OCI-LY1 (cell line): ENCODE measurements at regions not wholly inside any gene's neighbourhood (a gene's known extent, or its start where the extent isn't known, plus 50 kb on each side); places are given as distances from the start of the nearest gene placed in this dataset.

Experiments used
- H2AFZ ChIP-seq: fragments of 200-600 bp; sonication (generic), shearing (Covaris generic); 2 replicates; pipeline ENCODE4 v1.6.0; 2014; ENCODE audit warnings: antibody characterized with exemption, mild to moderate bottlenecking, low read length
- H3F3A ChIP-seq: fragments of 200-600 bp; sonication (generic), shearing (Covaris generic); 2 replicates; pipeline ENCODE4 v1.6.0; 2014; ENCODE audit warnings: mild to moderate bottlenecking, antibody characterized with exemption, low read length, moderate library complexity; ENCODE audit not compliant: insufficient read depth
- H3K27ac ChIP-seq: fragments of 200-600 bp; sonication (generic); 2 replicates; pipeline ENCODE4 v1.5.1; 2014; ENCODE audit warnings: low read length, mixed run types, mild to moderate bottlenecking, low read depth; ENCODE audit not compliant: poor library complexity, severe bottlenecking
- H3K27me3 ChIP-seq: fragments of 200-600 bp; sonication (generic); 2 replicates; pipeline ENCODE4 v1.6.0; 2014; ENCODE audit warnings: antibody characterized with exemption, mild to moderate bottlenecking, low read length, moderate library complexity; ENCODE audit not compliant: insufficient read depth
- H3K36me3 ChIP-seq: fragments of 200-600 bp; sonication (generic); 2 replicates; pipeline ENCODE4 v1.6.1; 2014; ENCODE audit warnings: mild to moderate bottlenecking, antibody characterized with exemption, low read length, moderate library complexity, mixed read lengths; ENCODE audit not compliant: insufficient read depth
- H3K4me1 ChIP-seq: fragments of 200-600 bp; sonication (generic); 2 replicates; pipeline ENCODE4 v1.5.1; 2014; ENCODE audit warnings: mild to moderate bottlenecking, low read length, moderate library complexity; ENCODE audit not compliant: insufficient read depth, severe bottlenecking
- H3K4me2 ChIP-seq: fragments of 200-600 bp; sonication (generic), shearing (Covaris generic); 2 replicates; pipeline ENCODE4 v1.6.1; 2014; ENCODE audit warnings: low read length
- H3K4me3 ChIP-seq: fragments of 200-600 bp; sonication (generic); 2 replicates; pipeline ENCODE4 v1.5.1; 2014; ENCODE audit warnings: low read length, low read depth, mild to moderate bottlenecking, mixed read lengths; ENCODE audit not compliant: poor library complexity, severe bottlenecking
- H3K79me2 ChIP-seq: fragments of 200-600 bp; shearing (Covaris generic); 2 replicates; pipeline ENCODE4 v1.6.1; 2016; ENCODE audit warnings: mixed run types, low read length, mixed read lengths; ENCODE audit not compliant: insufficient read depth
- H3K9ac ChIP-seq: fragments of 200-600 bp; sonication (generic), shearing (Covaris generic); 2 replicates; pipeline ENCODE4 v1.6.1; 2014; ENCODE audit warnings: mild to moderate bottlenecking, low read length, mixed read lengths
- H3K9me2 ChIP-seq: fragments of 200-600 bp; sonication (generic), shearing (Covaris generic); 2 replicates; pipeline ENCODE4 v1.6.1; 2014; ENCODE audit warnings: low read depth, mild to moderate bottlenecking, low read length, mixed read lengths
- H3K9me3 ChIP-seq: fragments of 200-600 bp; shearing (Covaris generic); 2 replicates; pipeline ENCODE4 v1.6.1; 2014; ENCODE audit warnings: low read length, mixed read lengths
- H4K20me1 ChIP-seq: fragments of 200-600 bp; sonication (generic), shearing (Covaris generic); 2 replicates; pipeline ENCODE4 v1.6.0; 2016; ENCODE audit warnings: mild to moderate bottlenecking, low read length; ENCODE audit not compliant: insufficient read depth
- EZH2 ChIP-seq: fragments of 200-600 bp; sonication (generic), shearing (Covaris generic); IDR thresholded peaks from 2 replicates; pipeline ENCODE4 v1.8.0; 2017; ENCODE audit warnings: borderline replicate concordance, mixed run types, mild to moderate bottlenecking, antibody characterized with exemption, low read length, moderate library complexity, mixed read lengths
- TF ChIP-seq, protein P1 (sequence below): fragments of 200-600 bp; sonication (generic), shearing (Covaris generic); IDR thresholded peaks from 2 replicates; pipeline ENCODE4 v1.5.1; 2017; ENCODE audit warnings: mild to moderate bottlenecking, antibody characterized with exemption, low read length, moderate library complexity, mixed read lengths

DNA sequence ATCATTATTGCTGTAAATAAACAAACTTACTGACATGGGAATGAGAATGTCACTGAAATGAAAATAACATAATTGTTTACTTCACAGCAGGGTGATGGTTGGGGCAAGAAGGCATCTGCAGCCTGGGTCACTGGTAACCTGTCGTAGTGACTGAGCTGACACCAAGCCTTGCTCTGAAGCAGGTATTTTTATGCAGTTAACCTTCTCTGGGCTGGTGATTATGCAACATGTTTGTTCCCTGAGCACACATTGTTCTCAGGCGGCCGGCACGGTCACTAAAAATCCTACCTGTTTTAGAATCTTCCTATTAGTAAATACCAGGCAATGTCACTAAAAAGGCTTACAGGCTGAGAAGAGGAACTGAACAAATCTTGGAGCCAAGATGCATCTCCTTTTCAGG is 157.7 kb upstream of the NR3C1 start:
- H3K4me2 ChIP-seq: no peak overlapping the region
- peaks cover 31% of the 10 kb centered on the region for H3K4me1 ChIP-seq
- no peaks in the 10 kb centered on the region for H3K36me3 ChIP-seq
- no peak for TF ChIP-seq EZH2
- TF ChIP-seq, protein P1, sequence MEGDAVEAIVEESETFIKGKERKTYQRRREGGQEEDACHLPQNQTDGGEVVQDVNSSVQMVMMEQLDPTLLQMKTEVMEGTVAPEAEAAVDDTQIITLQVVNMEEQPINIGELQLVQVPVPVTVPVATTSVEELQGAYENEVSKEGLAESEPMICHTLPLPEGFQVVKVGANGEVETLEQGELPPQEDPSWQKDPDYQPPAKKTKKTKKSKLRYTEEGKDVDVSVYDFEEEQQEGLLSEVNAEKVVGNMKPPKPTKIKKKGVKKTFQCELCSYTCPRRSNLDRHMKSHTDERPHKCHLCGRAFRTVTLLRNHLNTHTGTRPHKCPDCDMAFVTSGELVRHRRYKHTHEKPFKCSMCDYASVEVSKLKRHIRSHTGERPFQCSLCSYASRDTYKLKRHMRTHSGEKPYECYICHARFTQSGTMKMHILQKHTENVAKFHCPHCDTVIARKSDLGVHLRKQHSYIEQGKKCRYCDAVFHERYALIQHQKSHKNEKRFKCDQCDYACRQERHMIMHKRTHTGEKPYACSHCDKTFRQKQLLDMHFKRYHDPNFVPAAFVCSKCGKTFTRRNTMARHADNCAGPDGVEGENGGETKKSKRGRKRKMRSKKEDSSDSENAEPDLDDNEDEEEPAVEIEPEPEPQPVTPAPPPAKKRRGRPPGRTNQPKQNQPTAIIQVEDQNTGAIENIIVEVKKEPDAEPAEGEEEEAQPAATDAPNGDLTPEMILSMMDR: no peak
- H2AFZ ChIP-seq: peak overlapping the region; percentile 27; the same call in 1 of the 2 replicates
- H3K9me2 ChIP-seq: no peaks in the 10 kb centered on the region
- H4K20me1 ChIP-seq: no peaks in the 10 kb centered on the region
- H3K4me3 ChIP-seq: no peak overlapping the region
- H3F3A ChIP-seq: no peaks in the 10 kb centered on the region
- no peaks in the 10 kb centered on the region for H3K9me3 ChIP-seq
- no peaks in the 10 kb centered on the region for H3K27me3 ChIP-seq
- no peak overlapping the region for H3K9ac ChIP-seq
- no peaks in the 10 kb centered on the region for H3K79me2 ChIP-seq
- H3K27ac ChIP-seq: peak overlapping the region; percentile 8

GRCh38 chr5:143560378-143560777 is 156.9 kb upstream of the NR3C1 start:
- H3K9me3 ChIP-seq: no peaks in the 10 kb centered on the region
- no peak for TF ChIP-seq EZH2
- TF ChIP-seq, protein P1: no peak
- no peak overlapping the region for H3K27ac ChIP-seq
- H3K4me3 ChIP-seq: no peak overlapping the region
- H3K27me3 ChIP-seq: no peaks in the 10 kb centered on the region
- no peak overlapping the region for H2AFZ ChIP-seq
- no peak overlapping the region for H3K9ac ChIP-seq
- H3F3A ChIP-seq: no peaks in the 10 kb centered on the region
- H4K20me1 ChIP-seq: no peaks in the 10 kb centered on the region
- H3K79me2 ChIP-seq: no peaks in the 10 kb centered on the region
- peaks cover 31% of the 10 kb centered on the region for H3K4me1 ChIP-seq
- H3K4me2 ChIP-seq: no peak overlapping the region
- H3K9me2 ChIP-seq: no peaks in the 10 kb centered on the region
- H3K36me3 ChIP-seq: no peaks in the 10 kb centered on the region

- no peak overlapping the region for H2AFZ ChIP-seq
- no peaks in the 10 kb centered on the region for H3K9me2 ChIP-seq
- TF ChIP-seq, protein P1: no peak
- TF ChIP-seq EZH2: no peak
- H3K36me3 ChIP-seq: no peaks in the 10 kb centered on the region
- H3K4me1 ChIP-seq: peaks cover 27% of the 10 kb centered on the region
- H3K9me3 ChIP-seq: no peaks in the 10 kb centered on the region
- H3K27me3 ChIP-seq: no peaks in the 10 kb centered on the region
- no peak overlapping the region for H3K4me3 ChIP-seq
- no peak overlapping the region for H3K27ac ChIP-seq
- no peak overlapping the region for H3K9ac ChIP-seq
- H3K4me2 ChIP-seq: no peak overlapping the region
- H3F3A ChIP-seq: no peaks in the 10 kb centered on the region
- H3K79me2 ChIP-seq: no peaks in the 10 kb centered on the region
- H4K20me1 ChIP-seq: no peaks in the 10 kb centered on the region
Measured at GRCh38 chr5:143559586-143560109, 156.2 kb upstream of the NR3C1 start.
